ENCODE measurements at regions not wholly inside any gene's neighbourhood (a gene's known extent, or its start where the extent isn't known, plus 50 kb on each side); places are given as distances from the start of the nearest gene placed in this dataset.

- H2AFZ ChIP-seq (ENCODE audit: low read length), result no peak overlapping the region
- no peaks in the 10 kb centered on the region for H3K9me2 ChIP-seq (ENCODE audit: low read depth, low read length)
- no peak overlapping the region for H3K4me3 ChIP-seq (ENCODE audit: low read depth, low read length, poor library complexity, severe bottlenecking)
- no peak overlapping the region for H3K9ac ChIP-seq (ENCODE audit: low read length)
- no peaks in the 10 kb centered on the region for H4K20me1 ChIP-seq (ENCODE audit: insufficient read depth, low read length)
- TF ChIP-seq EZH2 (IDR thresholded peaks at IDR 0.05; ENCODE audit: borderline replicate concordance, low read length) (no peak), CTCF (IDR thresholded peaks at IDR 0.05; ENCODE audit: low read length) (no peak)
- H3K79me2 ChIP-seq (ENCODE audit: insufficient read depth, low read length), result no peaks in the 10 kb centered on the region
- H3F3A ChIP-seq (ENCODE audit: insufficient read depth, low read length), result no peaks in the 10 kb centered on the region
- no peaks in the 10 kb centered on the region for H3K4me1 ChIP-seq (ENCODE audit: insufficient read depth, low read length, severe bottlenecking)
- no peak overlapping the region for H3K27ac ChIP-seq (ENCODE audit: low read depth, low read length, poor library complexity, severe bottlenecking)
- no peaks in the 10 kb centered on the region for H3K27me3 ChIP-seq (ENCODE audit: insufficient read depth, low read length)
- H3K4me2 ChIP-seq (ENCODE audit: low read length), result no peak overlapping the region
- no peaks in the 10 kb centered on the region for H3K9me3 ChIP-seq (ENCODE audit: low read length)
- no peaks in the 10 kb centered on the region for H3K36me3 ChIP-seq (ENCODE audit: insufficient read depth, low read length)
Measured at GRCh38 chr10:64113375-64113774, 592.2 kb downstream of the REEP3 start.

GRCh38 chr10:64113792-64114191 is 592.6 kb downstream of the REEP3 start:
- Histone ChIP-seq H3K27ac (ENCODE audit: low read depth, low read length, poor library complexity, severe bottlenecking) (no peak overlapping the region), H3K9me2 (ENCODE audit: low read depth, low read length) (no peaks in the 10 kb centered on the region), H3F3A (ENCODE audit: insufficient read depth, low read length) (no peaks in the 10 kb centered on the region), H3K27me3 (ENCODE audit: insufficient read depth, low read length) (no peaks in the 10 kb centered on the region), H4K20me1 (ENCODE audit: insufficient read depth, low read length) (no peaks in the 10 kb centered on the region), H3K4me2 (ENCODE audit: low read length) (no peak overlapping the region), H2AFZ (ENCODE audit: low read length) (no peak overlapping the region), H3K79me2 (ENCODE audit: insufficient read depth, low read length) (no peaks in the 10 kb centered on the region), H3K4me1 (ENCODE audit: insufficient read depth, low read length, severe bottlenecking) (no peaks in the 10 kb centered on the region), H3K36me3 (ENCODE audit: insufficient read depth, low read length) (no peaks in the 10 kb centered on the region), H3K9ac (ENCODE audit: low read length) (no peak overlapping the region), H3K9me3 (ENCODE audit: low read length) (no peaks in the 10 kb centered on the region), H3K4me3 (ENCODE audit: low read depth, low read length, poor library complexity, severe bottlenecking) (no peak overlapping the region)
- no peak for TF ChIP-seq EZH2 (IDR thresholded peaks at IDR 0.05; ENCODE audit: borderline replicate concordance, low read length)
- no peak for TF ChIP-seq CTCF (IDR thresholded peaks at IDR 0.05; ENCODE audit: low read length)

- Histone ChIP-seq H2AFZ (ENCODE audit: low read length) (no peak overlapping the region), H3K9ac (ENCODE audit: low read length) (no peak overlapping the region), H3F3A (ENCODE audit: insufficient read depth, low read length) (no peaks in the 10 kb centered on the region), H3K4me1 (ENCODE audit: insufficient read depth, low read length, severe bottlenecking) (no peaks in the 10 kb centered on the region), H3K9me2 (ENCODE audit: low read depth, low read length) (no peaks in the 10 kb centered on the region), H4K20me1 (ENCODE audit: insufficient read depth, low read length) (no peaks in the 10 kb centered on the region), H3K4me2 (ENCODE audit: low read length) (no peak overlapping the region), H3K27ac (ENCODE audit: low read depth, low read length, poor library complexity, severe bottlenecking) (no peak overlapping the region), H3K79me2 (ENCODE audit: insufficient read depth, low read length) (no peaks in the 10 kb centered on the region), H3K36me3 (ENCODE audit: insufficient read depth, low read length) (no peaks in the 10 kb centered on the region), H3K27me3 (ENCODE audit: insufficient read depth, low read length) (no peaks in the 10 kb centered on the region), H3K4me3 (ENCODE audit: low read depth, low read length, poor library complexity, severe bottlenecking) (no peak overlapping the region), H3K9me3 (ENCODE audit: low read length) (no peaks in the 10 kb centered on the region)
- no peak for TF ChIP-seq EZH2 (IDR thresholded peaks at IDR 0.05; ENCODE audit: borderline replicate concordance, low read length)
- TF ChIP-seq CTCF (IDR thresholded peaks at IDR 0.05; ENCODE audit: low read length), result no peak
Measured at GRCh38 chr10:64115471-64115870, 594.3 kb downstream of the REEP3 start.
